Ammon's horn (tissue), 1 donor: ENCODE measurements at regions not wholly inside any gene's neighbourhood (a gene's known extent, or its start where the extent isn't known, plus 50 kb on each side); places are given as distances from the start of the nearest gene placed in this dataset.

ENCODE experiments used
- DNase-seq: peaks from one replicate; pipeline ENCODE4 v3.0.0-alpha.2; 2016; ENCODE audit warnings: low spot score

- DNase-seq: peak; percentile 37
Observed at GRCh38 chr3:76694063-76694462, 345.8 kb upstream of the ROBO2 start.

DNA sequence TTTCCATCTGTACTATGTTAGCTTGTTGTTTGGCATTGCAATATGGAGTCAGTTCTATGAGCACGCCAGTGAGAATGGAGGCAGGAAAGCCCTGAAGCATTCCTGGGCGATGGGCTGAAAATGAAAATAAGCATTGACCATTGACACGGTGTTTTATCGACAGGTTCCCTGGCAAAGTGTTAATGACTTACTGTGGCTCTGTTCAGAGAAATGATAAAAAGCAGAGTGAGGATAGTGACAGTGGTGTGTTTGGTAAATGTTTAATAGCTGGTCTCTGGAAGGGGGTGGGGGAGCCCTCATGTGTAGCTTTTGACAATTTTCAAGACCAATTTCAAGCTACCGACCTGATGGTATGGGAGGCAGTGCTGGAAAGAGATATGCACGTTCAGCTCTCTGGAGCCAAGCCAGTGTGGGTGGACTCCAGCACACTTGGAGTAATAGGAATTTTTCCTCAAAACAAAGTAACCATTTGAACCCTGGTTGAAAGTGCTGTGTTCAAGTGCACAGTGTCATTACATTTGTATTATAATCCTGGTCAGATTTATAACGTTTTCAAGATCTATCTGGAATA is 341.7 kb upstream of the ROBO2 start:
- no peak for DNase-seq

GRCh38 chr3:76699846-76700245 is 340.1 kb upstream of the ROBO2 start:
- no peak for DNase-seq

- no peak for DNase-seq
Observed at GRCh38 chr3:76700323-76700722, 339.6 kb upstream of the ROBO2 start.

GRCh38 chr3:76702676-76703075 is 337.2 kb upstream of the ROBO2 start:
- no peak for DNase-seq

DNA sequence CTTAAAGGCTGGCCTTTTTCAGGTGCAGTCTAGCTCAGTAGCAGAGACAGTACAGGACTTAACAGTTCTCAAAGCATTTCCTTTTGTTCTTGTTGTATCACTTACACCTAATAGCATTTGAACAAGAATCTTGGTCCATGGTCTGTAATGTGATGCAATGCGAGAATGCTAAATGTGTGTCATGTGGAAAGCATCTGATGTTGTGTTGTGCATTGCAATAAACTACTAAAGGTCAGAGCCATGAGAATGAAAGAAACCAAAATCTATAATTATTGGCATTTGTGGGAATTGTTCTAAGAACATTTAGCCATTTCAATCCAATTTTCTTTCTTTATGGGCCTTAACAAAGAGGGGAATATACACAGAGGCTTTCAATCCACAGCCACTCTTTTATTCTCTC is 324.5 kb upstream of the ROBO2 start:
- no peak for DNase-seq

DNA sequence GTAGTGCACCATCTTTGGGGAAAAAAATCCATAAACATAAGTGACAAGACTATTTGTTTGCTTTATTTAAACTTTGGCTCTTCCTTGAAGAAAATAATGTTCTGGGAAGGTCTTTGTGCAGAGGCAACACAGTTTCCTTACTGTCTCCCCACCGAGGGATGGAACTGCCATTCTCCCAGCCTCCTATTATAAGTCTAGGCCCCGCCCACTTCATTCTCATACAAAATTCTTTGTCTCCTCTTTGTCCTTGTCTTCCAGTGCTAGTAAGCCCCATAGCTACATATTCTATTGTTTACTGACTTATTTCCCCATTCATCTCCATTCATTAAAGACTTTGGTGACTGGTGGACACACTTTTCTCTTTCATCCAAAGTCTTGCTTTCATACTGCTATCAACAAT is 316.5 kb upstream of the ROBO2 start:
- DNase-seq: no peak

DNA sequence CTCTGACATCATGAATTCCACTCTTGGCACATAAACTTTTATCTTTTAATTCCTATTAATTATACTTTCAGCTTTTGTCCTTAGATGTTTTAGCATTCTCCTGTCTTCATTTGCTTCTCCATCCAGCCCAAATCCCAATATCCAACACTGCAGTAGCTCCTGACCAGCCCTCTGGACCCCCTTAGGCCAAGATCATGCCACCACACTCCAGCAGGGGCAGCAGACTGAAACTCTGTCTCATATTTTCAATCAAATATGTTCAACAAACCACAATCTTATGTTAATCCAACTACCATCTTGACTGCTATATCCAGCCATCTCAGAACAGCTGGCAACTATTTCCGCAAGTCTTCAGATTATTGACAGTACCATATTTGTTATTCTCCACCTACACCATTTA is 315.8 kb upstream of the ROBO2 start:
- DNase-seq: no peak

DNA sequence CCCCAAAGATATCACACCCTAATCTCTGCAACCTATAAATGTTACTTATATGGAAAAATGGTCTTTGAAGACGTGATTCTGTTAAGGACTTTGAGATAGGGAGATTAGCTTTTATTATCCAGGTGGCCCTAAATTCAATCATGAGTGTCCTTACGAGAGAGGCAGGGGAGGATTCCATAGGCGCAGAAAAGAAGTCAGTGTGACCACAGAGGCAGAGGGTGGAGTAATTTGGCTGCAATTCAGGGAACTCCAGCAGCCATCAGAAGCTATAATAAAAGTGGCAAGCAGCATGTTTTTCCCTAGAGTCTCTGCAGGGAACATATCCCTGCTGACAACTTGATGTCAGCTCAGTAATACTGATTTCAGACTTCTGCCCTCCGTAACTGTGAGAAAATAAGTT is 315.2 kb upstream of the ROBO2 start:
- no peak for DNase-seq

DNA sequence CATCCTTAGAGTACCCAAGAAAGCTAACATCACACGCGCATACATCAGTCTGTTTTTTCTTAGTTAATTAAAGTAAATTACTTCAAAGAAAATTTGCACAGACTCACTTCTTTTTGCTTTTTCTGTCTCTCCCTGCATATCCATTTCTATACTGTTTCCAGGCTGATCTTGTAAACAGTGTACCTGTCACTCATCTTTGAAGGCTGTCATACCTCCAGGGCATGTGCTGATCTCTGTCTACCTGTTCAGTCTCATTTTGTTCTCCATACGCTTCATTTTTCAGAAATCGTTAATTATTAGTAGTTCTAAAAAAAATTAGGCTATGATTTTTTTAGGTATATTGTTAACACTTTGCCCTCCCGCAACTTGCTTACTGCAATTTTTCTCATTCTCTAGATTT is 313.9 kb upstream of the ROBO2 start:
- no peak for DNase-seq

GRCh38 chr3:76728426-76728825 is 311.5 kb upstream of the ROBO2 start:
- DNase-seq: no peak

GRCh38 chr3:76731471-76731870 is 308.4 kb upstream of the ROBO2 start:
- no peak for DNase-seq

DNA sequence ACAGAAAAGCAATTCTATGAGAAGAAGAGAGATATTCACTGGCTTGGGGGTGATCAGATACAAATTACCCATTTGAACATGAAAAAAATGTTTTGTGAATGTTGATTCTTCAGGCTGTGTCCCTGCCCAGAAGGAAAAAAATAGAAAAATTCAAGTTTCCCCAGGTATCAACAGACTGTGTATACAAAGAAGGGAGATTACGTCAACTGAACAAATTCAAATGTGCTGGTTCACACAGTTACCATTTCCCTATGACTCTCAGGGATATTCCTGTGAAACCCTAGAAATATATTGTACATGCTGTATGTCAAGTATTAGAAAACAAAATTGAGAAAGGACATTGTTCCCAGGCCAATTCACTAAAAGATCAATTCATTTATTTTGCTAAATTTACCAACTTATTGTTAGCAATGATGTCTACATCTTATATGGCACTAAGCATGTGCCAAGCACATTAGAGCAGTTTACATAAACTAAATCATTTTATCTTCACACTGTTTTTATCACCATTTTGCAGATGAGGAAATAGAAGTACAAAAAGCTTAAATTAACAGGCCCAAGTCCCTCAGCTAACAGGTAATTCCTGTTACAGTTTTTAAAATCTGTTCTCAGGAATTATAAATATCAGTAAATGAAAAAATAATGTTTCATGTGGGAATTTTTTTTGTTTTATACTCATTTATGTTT is 306.7 kb upstream of the ROBO2 start:
- DNase-seq: no peak

DNA sequence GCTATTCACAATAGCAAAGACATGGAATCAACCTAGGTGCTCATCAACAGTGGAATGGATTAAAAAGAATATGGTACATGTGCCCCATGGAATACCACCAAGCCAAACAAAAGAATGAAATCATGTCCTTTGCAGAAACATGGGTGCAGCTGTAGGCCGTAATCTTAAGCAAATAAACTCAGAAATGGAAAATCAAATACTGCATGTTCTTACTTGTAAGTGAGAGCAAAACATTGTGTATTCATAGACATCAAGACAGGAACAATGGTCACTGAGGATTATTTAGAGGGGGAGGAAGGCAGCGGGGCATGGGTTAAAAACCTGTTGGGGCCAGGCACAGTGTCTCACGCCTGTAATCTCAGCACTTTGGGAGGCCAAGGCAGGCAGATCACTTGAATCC is 304.7 kb upstream of the ROBO2 start:
- no peak for DNase-seq

DNA sequence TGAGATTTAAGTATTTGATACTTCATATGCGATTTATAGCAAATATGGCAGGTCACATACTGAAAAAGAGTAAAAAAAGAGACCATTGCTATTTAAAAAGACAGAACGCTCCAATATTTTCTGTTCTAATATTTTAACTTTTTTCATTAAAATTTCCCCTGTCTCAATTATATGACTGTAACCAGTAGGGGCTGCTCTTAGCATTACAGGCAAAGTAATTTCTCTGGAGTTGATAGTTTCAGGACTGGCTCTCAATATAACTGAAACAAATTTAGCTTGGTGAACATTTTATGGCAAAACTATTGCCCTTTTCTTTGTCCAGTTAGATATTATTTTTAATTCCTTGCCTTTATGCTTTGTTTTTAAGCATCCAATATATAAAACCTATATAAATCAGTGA is 286.3 kb upstream of the ROBO2 start:
- no peak for DNase-seq

DNA sequence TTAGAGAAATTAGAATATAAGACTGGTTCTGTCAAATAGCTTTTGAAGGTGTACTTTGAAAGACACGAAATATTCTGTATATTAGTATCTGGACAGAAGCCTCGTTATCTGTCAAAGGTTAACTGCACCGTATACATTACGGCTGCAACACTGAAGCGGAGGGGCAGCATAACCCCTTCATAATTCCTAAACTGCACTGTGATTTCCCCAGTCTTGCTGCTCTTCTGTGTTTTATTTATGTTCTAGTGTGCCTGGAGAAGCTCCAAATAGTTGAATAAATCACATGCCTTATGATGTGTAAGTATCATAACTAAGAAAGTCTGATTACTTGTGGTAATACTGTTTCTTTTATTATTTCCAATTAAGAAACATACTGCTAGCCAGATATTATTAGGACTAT is 285.7 kb upstream of the ROBO2 start:
- DNase-seq: no peak

GRCh38 chr3:76756577-76756976 is 283.3 kb upstream of the ROBO2 start:
- DNase-seq: no peak

- DNase-seq: no peak
Observed at GRCh38 chr3:76760336-76760735, 279.6 kb upstream of the ROBO2 start.

DNA sequence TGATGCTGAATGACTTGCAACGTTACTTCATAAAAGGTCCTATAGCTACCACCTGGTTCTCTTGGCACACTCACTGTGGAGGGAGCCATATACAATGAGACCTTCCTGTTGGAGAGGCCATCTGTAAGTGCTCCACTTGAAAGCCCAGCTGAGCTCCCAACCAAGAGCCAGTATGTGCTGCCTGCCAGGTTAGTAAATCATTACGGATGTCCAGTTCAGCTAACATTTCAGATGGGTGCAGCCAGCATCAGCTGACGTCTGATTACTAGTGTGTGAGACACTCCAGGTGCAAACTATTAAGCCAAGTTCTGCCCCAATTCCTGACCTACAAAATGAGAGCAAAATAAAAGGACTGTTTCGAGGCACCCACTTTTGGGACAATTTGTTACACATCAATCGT is 274.4 kb upstream of the ROBO2 start:
- no peak for DNase-seq

DNA sequence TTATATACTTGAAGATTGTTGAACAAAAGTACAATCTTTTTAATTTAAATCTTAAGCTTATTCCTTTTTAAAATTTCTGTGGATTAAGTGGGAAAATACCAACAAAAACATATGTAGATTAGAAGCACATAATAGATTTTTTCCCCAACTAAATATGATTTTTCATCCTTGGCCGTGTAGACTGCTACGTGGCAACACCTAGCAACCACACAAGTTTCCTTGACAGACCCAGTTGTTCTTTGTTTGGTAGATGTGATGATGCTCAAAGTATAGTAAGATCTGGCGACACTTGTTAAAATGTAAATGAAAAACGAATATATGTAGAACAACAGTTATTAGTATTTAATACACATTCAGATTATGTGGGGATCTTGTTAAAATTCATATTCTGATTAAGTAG is 271.0 kb upstream of the ROBO2 start:
- no peak for DNase-seq

- no peak for DNase-seq
Observed at GRCh38 chr3:76776927-76777326, 263.0 kb upstream of the ROBO2 start.

DNA sequence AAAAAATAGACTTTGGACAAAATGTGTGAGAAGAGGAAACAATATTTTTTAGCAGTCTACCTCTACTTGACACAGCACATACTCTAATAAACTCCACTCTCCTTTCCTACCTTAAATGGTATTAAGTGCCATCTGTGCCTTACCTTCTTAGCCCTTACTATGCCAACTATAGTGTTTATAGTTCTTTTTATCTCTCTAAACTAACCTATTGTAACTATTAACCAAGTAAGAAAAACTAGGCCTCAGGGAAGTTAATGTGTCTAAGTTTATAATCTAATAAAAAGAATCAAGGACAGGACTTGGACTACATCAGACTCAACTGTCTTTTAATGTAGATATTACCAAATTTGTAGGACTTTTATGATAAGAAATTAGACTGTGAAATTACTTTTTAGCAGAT is 251.7 kb upstream of the ROBO2 start:
- DNase-seq: no peak

DNA sequence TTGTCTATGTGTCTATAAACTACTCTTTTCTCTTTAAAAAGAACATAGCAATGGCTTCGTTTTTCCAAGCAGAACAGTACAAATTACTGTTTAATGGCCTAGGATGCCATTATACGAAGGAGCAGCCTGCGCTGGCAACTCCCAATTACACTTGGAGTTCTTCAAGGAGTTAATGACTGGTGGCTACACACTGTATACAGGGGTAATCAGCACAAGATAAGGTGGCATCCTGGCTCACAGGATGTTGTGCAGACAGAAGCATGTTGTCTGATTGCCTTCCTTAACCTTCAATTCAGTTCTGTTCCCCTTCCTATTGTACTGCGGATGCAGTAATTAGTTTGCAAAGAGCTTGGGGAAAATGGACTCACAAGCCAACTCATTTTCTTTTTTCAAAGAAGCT is 250.7 kb upstream of the ROBO2 start:
- DNase-seq: no peak

DNA sequence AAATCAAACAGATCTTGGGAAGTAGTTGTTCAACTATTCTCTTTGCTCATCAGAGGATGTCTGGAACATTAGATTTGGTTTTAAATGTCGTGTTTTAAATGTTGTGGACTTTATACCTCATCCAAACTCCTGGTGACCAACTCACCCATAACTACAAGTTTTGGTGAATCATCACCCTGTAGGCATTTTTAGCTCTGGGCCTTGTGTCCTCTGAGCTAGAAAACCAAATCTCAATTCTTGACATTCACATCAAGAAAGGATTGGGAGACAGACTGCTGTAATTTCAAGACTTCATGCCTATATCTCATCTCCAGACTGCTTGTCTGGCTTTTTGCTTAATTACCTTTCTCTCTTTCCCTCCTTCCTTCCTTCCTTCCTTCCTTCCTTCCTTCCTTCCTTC is 228.5 kb upstream of the ROBO2 start:
- no peak for DNase-seq
